HEK293 (cell line): ENCODE measurements at regions not wholly inside any gene's neighbourhood (a gene's known extent, or its start where the extent isn't known, plus 50 kb on each side); places are given as distances from the start of the nearest gene placed in this dataset.

Source experiments
- MYNN ChIP-seq: fragments of 450-650 bp; formaldehyde crosslinking; IDR thresholded peaks from 2 replicates; pipeline ENCODE4 v1.5.1; 2016; ENCODE audit warnings: missing biosample characterization, missing genetic modification characterization, borderline replicate concordance
- TCF7L2 ChIP-seq: IDR thresholded peaks from 2 replicates; pipeline ENCODE4 v1.6.1; 2011; ENCODE audit warnings: low read depth, mild to moderate bottlenecking, inconsistent platforms, low read length, moderate library complexity, borderline replicate concordance
- ZBTB17 ChIP-seq: fragments of 450-650 bp; formaldehyde crosslinking; IDR thresholded peaks from 2 replicates; pipeline ENCODE4 v1.5.1; 2016; ENCODE audit warnings: missing biosample characterization, missing genetic modification characterization
- ZNF146 ChIP-seq: fragments of 450-650 bp; formaldehyde crosslinking; IDR thresholded peaks from 2 replicates; pipeline ENCODE4 v1.5.1; 2016; ENCODE audit warnings: missing biosample characterization, missing genetic modification characterization
- ZNF214 ChIP-seq: fragments of 450-650 bp; formaldehyde crosslinking; IDR thresholded peaks from 2 replicates; pipeline ENCODE4 v1.5.1; 2017; ENCODE audit warnings: missing biosample characterization, mild to moderate bottlenecking, missing genetic modification characterization, borderline replicate concordance
- ZNF311 ChIP-seq: fragments of 450-650 bp; formaldehyde crosslinking; IDR thresholded peaks from 2 replicates; pipeline ENCODE4 v1.5.1; 2017; ENCODE audit warnings: missing biosample characterization, missing genetic modification characterization, borderline replicate concordance
- ZNF549 ChIP-seq: fragments of 450-650 bp; IDR thresholded peaks from 2 replicates; pipeline ENCODE4 v1.5.1; 2018; ENCODE audit warnings: missing biosample characterization, missing genetic modification characterization, mild to moderate bottlenecking, inconsistent platforms, moderate library complexity
- TF ChIP-seq, protein P1 (sequence below): fragments of 450-650 bp; formaldehyde crosslinking; IDR thresholded peaks from 2 replicates; pipeline ENCODE4 v1.5.1; 2016; ENCODE audit warnings: missing biosample characterization, missing genetic modification characterization

DNA sequence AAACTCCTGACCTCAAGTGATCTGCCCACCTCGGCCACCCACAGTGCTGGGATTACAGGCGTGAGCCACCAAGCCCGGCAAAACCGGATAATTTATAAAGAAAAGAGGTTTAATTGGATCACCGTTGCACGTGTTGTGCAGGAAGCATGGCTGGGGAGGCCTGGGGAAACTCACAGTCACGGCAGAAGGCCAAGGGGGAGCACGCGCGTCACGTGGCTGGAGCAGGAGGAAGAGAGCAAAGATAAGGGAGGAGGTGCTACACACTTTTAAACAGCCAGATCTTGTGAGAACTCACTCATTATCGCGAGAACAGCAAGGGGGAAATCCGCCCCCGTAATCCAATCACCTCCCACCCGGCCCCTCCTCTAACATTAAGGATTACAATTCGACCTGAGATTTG, 177.9 kb upstream of the TENM3 start:
- TF ChIP-seq ZBTB17 (tag by site-specific recombination) (no peak), ZNF146 (tag by site-specific recombination) (no peak), ZNF311 (tag by site-specific recombination) (no peak), MYNN (no peak), ZNF214 (tag by site-specific recombination) (no peak), ZNF549 (tag by site-specific recombination) (no peak), TCF7L2 (no peak)
- TF ChIP-seq, protein P1, sequence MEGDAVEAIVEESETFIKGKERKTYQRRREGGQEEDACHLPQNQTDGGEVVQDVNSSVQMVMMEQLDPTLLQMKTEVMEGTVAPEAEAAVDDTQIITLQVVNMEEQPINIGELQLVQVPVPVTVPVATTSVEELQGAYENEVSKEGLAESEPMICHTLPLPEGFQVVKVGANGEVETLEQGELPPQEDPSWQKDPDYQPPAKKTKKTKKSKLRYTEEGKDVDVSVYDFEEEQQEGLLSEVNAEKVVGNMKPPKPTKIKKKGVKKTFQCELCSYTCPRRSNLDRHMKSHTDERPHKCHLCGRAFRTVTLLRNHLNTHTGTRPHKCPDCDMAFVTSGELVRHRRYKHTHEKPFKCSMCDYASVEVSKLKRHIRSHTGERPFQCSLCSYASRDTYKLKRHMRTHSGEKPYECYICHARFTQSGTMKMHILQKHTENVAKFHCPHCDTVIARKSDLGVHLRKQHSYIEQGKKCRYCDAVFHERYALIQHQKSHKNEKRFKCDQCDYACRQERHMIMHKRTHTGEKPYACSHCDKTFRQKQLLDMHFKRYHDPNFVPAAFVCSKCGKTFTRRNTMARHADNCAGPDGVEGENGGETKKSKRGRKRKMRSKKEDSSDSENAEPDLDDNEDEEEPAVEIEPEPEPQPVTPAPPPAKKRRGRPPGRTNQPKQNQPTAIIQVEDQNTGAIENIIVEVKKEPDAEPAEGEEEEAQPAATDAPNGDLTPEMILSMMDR (tag by site-specific recombination): no peak
